Liver (tissue), 3 donors: ENCODE measurements at regions not wholly inside any gene's neighbourhood (a gene's known extent, or its start where the extent isn't known, plus 50 kb on each side); places are given as distances from the start of the nearest gene placed in this dataset.

Experiments
- FOXA1 ChIP-seq: IDR thresholded peaks from 2 replicates; pipeline ENCODE4 v1.6.1; 2016; ENCODE audit warnings: antibody characterized with exemption
- JUND ChIP-seq, 2 donors: IDR thresholded peaks; 2 replicates each; pipeline ENCODE4 v1.6.1; 2016; ENCODE audit warnings: antibody characterized with exemption in 2 of 2
- SP1 ChIP-seq: IDR thresholded peaks from 2 replicates; pipeline ENCODE4 v1.6.1; 2018; ENCODE audit warnings: antibody characterized with exemption, mild to moderate bottlenecking
- YY1 ChIP-seq: IDR thresholded peaks from 2 replicates; pipeline ENCODE4 v1.6.1; 2016; ENCODE audit warnings: antibody characterized with exemption, mild to moderate bottlenecking
- TF ChIP-seq, protein P1 (sequence below): fragments of 150-350 bp; IDR thresholded peaks from 2 replicates; pipeline ENCODE4 v1.5.1; 2017; ENCODE audit warnings: improper control_type of control experiment, low read depth, low read length; ENCODE audit not compliant: missing input control
- TF ChIP-seq, protein P2 (sequence below): IDR thresholded peaks from 2 replicates; pipeline ENCODE4 v1.6.1; 2016; ENCODE audit warnings: antibody characterized with exemption
- donor health status: healthy.
- donor health status: healthy.

DNA sequence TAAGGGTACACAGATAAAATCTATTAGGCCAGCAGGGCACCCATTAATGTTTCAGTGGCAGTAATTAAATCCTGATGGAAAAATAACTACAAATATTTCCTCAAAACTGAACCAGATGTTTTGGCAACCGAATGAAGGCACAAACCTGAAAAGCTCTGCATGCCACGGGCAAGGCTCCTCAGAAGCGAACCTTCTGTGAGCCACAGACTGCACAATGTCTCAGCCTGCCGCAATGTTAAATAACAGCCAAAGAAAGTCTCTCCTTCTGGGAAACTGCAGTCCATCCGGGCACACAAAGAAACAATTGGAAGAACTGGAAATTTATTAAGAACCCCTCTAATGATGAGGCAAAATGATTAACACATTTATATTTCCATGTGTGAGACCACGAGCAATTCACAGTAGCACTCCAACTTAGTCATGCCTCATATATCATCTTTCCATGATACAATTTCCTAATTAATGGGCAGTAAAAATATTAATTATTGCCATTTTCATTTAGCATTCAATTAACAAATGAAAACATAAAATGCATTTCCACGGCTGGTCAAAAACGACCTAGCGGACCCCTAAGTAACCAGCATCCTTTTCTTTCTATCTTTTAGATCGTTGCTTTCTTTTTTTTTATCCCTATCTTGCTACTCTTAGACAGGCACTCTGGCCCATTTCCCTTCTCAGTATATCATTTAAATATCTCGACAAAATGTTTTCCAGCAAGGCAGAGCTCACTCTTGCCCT is 237.5 kb downstream of the EPHA4 start:
- TF ChIP-seq FOXA1: no peak
- TF ChIP-seq, protein P1, sequence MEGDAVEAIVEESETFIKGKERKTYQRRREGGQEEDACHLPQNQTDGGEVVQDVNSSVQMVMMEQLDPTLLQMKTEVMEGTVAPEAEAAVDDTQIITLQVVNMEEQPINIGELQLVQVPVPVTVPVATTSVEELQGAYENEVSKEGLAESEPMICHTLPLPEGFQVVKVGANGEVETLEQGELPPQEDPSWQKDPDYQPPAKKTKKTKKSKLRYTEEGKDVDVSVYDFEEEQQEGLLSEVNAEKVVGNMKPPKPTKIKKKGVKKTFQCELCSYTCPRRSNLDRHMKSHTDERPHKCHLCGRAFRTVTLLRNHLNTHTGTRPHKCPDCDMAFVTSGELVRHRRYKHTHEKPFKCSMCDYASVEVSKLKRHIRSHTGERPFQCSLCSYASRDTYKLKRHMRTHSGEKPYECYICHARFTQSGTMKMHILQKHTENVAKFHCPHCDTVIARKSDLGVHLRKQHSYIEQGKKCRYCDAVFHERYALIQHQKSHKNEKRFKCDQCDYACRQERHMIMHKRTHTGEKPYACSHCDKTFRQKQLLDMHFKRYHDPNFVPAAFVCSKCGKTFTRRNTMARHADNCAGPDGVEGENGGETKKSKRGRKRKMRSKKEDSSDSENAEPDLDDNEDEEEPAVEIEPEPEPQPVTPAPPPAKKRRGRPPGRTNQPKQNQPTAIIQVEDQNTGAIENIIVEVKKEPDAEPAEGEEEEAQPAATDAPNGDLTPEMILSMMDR: no peak
- TF ChIP-seq YY1: no peak
- TF ChIP-seq, protein P2, sequence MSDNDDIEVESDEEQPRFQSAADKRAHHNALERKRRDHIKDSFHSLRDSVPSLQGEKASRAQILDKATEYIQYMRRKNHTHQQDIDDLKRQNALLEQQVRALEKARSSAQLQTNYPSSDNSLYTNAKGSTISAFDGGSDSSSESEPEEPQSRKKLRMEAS: no peak
- no peak for TF ChIP-seq JUND (IDR thresholded peaks at IDR 0.05)
- no peak for TF ChIP-seq SP1
